ENCODE measurements at regions not wholly inside any gene's neighbourhood (a gene's known extent, or its start where the extent isn't known, plus 50 kb on each side); places are given as distances from the start of the nearest gene placed in this dataset.

DNA sequence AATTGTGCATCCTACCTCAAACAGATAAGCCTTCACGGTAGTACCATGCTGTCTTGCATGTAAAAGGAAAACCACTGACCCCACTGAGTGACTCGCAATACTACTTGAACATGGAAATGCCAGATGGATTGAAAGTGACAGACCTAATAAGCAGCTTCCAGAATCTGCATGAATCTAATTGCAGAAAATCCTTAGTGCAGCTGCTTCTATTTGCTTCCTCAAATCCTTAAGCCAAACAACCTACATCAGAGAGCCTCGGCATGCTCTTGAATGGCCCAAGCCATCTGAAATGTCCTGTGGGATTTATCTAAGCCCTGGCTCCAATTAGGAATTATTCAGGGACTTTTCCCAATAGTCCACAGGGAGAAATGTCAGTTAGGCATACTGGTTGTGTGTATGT lies 509.5 kb upstream of the CELF2 start:
- TF ChIP-seq, protein P1, sequence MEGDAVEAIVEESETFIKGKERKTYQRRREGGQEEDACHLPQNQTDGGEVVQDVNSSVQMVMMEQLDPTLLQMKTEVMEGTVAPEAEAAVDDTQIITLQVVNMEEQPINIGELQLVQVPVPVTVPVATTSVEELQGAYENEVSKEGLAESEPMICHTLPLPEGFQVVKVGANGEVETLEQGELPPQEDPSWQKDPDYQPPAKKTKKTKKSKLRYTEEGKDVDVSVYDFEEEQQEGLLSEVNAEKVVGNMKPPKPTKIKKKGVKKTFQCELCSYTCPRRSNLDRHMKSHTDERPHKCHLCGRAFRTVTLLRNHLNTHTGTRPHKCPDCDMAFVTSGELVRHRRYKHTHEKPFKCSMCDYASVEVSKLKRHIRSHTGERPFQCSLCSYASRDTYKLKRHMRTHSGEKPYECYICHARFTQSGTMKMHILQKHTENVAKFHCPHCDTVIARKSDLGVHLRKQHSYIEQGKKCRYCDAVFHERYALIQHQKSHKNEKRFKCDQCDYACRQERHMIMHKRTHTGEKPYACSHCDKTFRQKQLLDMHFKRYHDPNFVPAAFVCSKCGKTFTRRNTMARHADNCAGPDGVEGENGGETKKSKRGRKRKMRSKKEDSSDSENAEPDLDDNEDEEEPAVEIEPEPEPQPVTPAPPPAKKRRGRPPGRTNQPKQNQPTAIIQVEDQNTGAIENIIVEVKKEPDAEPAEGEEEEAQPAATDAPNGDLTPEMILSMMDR (conservative IDR thresholded peaks at IDR 0.05 in 1 of 2, IDR thresholded peaks at IDR 0.05 in 1 of 2; ENCODE audit: extremely low read depth in 1 of 2, insufficient read depth in 1 of 2, low read depth in 1 of 2, low read length in 2 of 2): no peak
- TF ChIP-seq EZH2 (IDR thresholded peaks at IDR 0.05; ENCODE audit: borderline replicate concordance, low read length): no peak

Data from mammary epithelial cell (primary cell).